ENCODE measurements at regions not wholly inside any gene's neighbourhood (a gene's known extent, or its start where the extent isn't known, plus 50 kb on each side); places are given as distances from the start of the nearest gene placed in this dataset.

DNA sequence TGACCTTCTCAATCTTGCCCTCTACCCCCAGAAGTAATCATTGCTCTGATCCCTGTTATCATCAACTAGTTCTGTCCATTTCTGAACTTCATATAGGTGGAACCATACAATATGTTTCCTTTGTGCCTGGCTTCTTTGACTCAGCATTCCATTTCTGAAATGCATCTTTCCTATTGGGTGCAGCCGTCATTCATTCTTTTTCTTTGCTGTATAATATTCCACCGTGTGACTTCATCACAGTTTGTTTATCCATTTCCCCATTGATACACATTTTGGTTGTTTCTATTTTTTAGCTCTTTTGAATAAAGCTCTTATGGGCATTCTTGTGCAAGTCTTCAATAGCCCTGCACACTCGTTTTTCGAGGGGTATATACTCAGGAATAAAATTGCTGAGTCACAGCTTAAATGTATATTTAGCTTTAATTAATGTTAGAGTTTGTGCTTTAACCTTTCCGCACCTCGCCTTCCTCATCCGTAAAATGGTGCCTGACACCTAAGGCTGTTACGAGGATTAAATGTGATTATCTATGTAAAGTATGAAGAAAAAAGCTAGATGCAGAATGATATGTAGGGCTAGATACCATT lies 491.6 kb downstream of the MIAT start:
- no peak for TF ChIP-seq ZFP3 (CRISPR knock-in tag; IDR thresholded peaks at IDR 0.05)
- no peak for TF ChIP-seq TCF4 (CRISPR knock-in tag; IDR thresholded peaks at IDR 0.05; ENCODE audit: borderline replicate concordance)
- TF ChIP-seq ISL1 (CRISPR knock-in tag; IDR thresholded peaks at IDR 0.05), result no peak
- TF ChIP-seq PATZ1 (CRISPR knock-in tag; IDR thresholded peaks at IDR 0.05; ENCODE audit: borderline replicate concordance), result no peak
- TF ChIP-seq ZC3H10 (CRISPR knock-in tag; IDR thresholded peaks at IDR 0.05), result no peak
- TF ChIP-seq CREB5 (CRISPR knock-in tag; IDR thresholded peaks at IDR 0.05; ENCODE audit: low read depth), result no peak
- TF ChIP-seq TSHZ2 (CRISPR knock-in tag; IDR thresholded peaks at IDR 0.05), result no peak
- TF ChIP-seq OSR1 (CRISPR knock-in tag; IDR thresholded peaks at IDR 0.05), result no peak
- TF ChIP-seq GLIS3 (CRISPR knock-in tag; IDR thresholded peaks at IDR 0.05), result no peak
- no peak for TF ChIP-seq CSDC2 (CRISPR knock-in tag; IDR thresholded peaks at IDR 0.05)
- TF ChIP-seq POU6F1 (CRISPR knock-in tag; IDR thresholded peaks at IDR 0.05; ENCODE audit: borderline replicate concordance, low read depth), result no peak
- no peak for TF ChIP-seq PPARA (CRISPR knock-in tag; IDR thresholded peaks at IDR 0.05; ENCODE audit: borderline replicate concordance)
